ENCODE measurements at regions not wholly inside any gene's neighbourhood (a gene's known extent, or its start where the extent isn't known, plus 50 kb on each side); places are given as distances from the start of the nearest gene placed in this dataset.

GRCh38 chr2:45123065-45123464 lies 113.8 kb upstream of the SIX2 start:
- no peak overlapping the region for H3K4me3 ChIP-seq (ENCODE audit: low read depth, low read length, poor library complexity, severe bottlenecking)
- ChIA-PET CTCF (no interaction called here), POLR2A (ENCODE audit: low non-redundant PET) (no interaction called here)
- H3K9me3 ChIP-seq (ENCODE audit: low read depth, low read length, poor library complexity, severe bottlenecking): no peaks in the 10 kb centered on the region
- intact Hi-C loops (cut with micrococcal nuclease; ENCODE audit: unreplicated experiment): no loop called here
- no peaks in the 10 kb centered on the region for H3K27me3 ChIP-seq (replicated peaks; ENCODE audit: insufficient read depth, low read depth, low read length, poor library complexity)
- TF ChIP-seq EZH2 (IDR thresholded peaks at IDR 0.05; ENCODE audit: borderline replicate concordance, low read depth, low read length, poor library complexity, severe bottlenecking) (no peak), CTCF (conservative IDR thresholded peaks at IDR 0.05; ENCODE audit: low read depth, low read length) (no peak)
- H3K4me1 ChIP-seq (ENCODE audit: insufficient read depth, low read length, poor library complexity, severe bottlenecking): no peaks in the 10 kb centered on the region
- no peaks in the 10 kb centered on the region for H3K36me3 ChIP-seq (ENCODE audit: insufficient read depth, low read length, poor library complexity, severe bottlenecking)
- H3K27ac ChIP-seq (ENCODE audit: low read depth, low read length, poor library complexity, severe bottlenecking): no peak overlapping the region
- no TSS peak for BruUV-seq (replicated peaks)
- DNase-seq (ENCODE audit: low spot score): no peak

- no peaks in the 10 kb centered on the region for H3K9me3 ChIP-seq (ENCODE audit: low read depth, low read length, poor library complexity, severe bottlenecking)
- POLR2A ChIA-PET (ENCODE audit: low non-redundant PET): no interaction called here
- intact Hi-C loops (cut with micrococcal nuclease; ENCODE audit: unreplicated experiment): no loop called here
- BruUV-seq (replicated peaks): no TSS peak
- CTCF ChIA-PET: no interaction called here
- no peaks in the 10 kb centered on the region for H3K36me3 ChIP-seq (ENCODE audit: insufficient read depth, low read length, poor library complexity, severe bottlenecking)
- H3K27ac ChIP-seq (ENCODE audit: low read depth, low read length, poor library complexity, severe bottlenecking): no peak overlapping the region
- TF ChIP-seq EZH2 (IDR thresholded peaks at IDR 0.05; ENCODE audit: borderline replicate concordance, low read depth, low read length, poor library complexity, severe bottlenecking) (no peak), CTCF (conservative IDR thresholded peaks at IDR 0.05; ENCODE audit: low read depth, low read length) (no peak)
- no peak for DNase-seq (ENCODE audit: low spot score)
- no peaks in the 10 kb centered on the region for H3K27me3 ChIP-seq (replicated peaks; ENCODE audit: insufficient read depth, low read depth, low read length, poor library complexity)
- no peak overlapping the region for H3K4me3 ChIP-seq (ENCODE audit: low read depth, low read length, poor library complexity, severe bottlenecking)
- no peaks in the 10 kb centered on the region for H3K4me1 ChIP-seq (ENCODE audit: insufficient read depth, low read length, poor library complexity, severe bottlenecking)
Measured at GRCh38 chr2:45121236-45121927, 112.1 kb upstream of the SIX2 start.

GRCh38 chr2:45120546-45120945 lies 111.3 kb upstream of the SIX2 start:
- BruUV-seq (replicated peaks): no TSS peak
- no peak for TF ChIP-seq CTCF (conservative IDR thresholded peaks at IDR 0.05; ENCODE audit: low read depth, low read length)
- TF ChIP-seq EZH2 (IDR thresholded peaks at IDR 0.05; ENCODE audit: borderline replicate concordance, low read depth, low read length, poor library complexity, severe bottlenecking): no peak
- CTCF ChIA-PET: no interaction called here
- POLR2A ChIA-PET (ENCODE audit: low non-redundant PET): no interaction called here
- H3K36me3 ChIP-seq (ENCODE audit: insufficient read depth, low read length, poor library complexity, severe bottlenecking): no peaks in the 10 kb centered on the region
- no peaks in the 10 kb centered on the region for H3K9me3 ChIP-seq (ENCODE audit: low read depth, low read length, poor library complexity, severe bottlenecking)
- intact Hi-C loops (cut with micrococcal nuclease; ENCODE audit: unreplicated experiment): no loop called here
- H3K4me3 ChIP-seq (ENCODE audit: low read depth, low read length, poor library complexity, severe bottlenecking): no peak overlapping the region
- H3K27me3 ChIP-seq (replicated peaks; ENCODE audit: insufficient read depth, low read depth, low read length, poor library complexity): no peaks in the 10 kb centered on the region
- H3K27ac ChIP-seq (ENCODE audit: low read depth, low read length, poor library complexity, severe bottlenecking): no peak overlapping the region
- DNase-seq (ENCODE audit: low spot score): no peak
- no peaks in the 10 kb centered on the region for H3K4me1 ChIP-seq (ENCODE audit: insufficient read depth, low read length, poor library complexity, severe bottlenecking)

Measured in A673 (cell line).